K562 (cell line): ENCODE measurements at regions not wholly inside any gene's neighbourhood (a gene's known extent, or its start where the extent isn't known, plus 50 kb on each side); places are given as distances from the start of the nearest gene placed in this dataset.

Experiments
- ATAC-seq: fragments of 200-7000 bp; cut with Tn5 transposase; 3 replicates; pipeline ENCODE4 v1.9.1; 2020; ENCODE audit warnings: moderate library complexity
- BruUV-seq: library from RNA; stranded (reverse); fragments of 400-500 nt; replicated peaks from 2 replicates; lab custom pipeline; 2021; lab: Mats Ljungman, UMichigan
- CTCF ChIA-PET: fragments of 300-600 bp; formaldehyde crosslinking; extraction: SDS; loops from one replicate; lab custom pipeline; 2021; ENCODE audit warnings: low intra/inter-chr PET ratio; lab: Yijun Ruan, JAX
- POLR2A ChIA-PET: fragments of 300-600, 350-650 bp; sonication (Branson Sonifier 250); formaldehyde crosslinking; extraction: SDS; loops from one replicate; lab custom pipeline; 2021; ENCODE audit warnings: antibody characterized with exemption, inconsistent platforms; lab: Yijun Ruan, JAX
- DNase-seq, 4 experiments: peaks; one replicate each; pipeline versions ENCODE4 v3.0.0 to v3.0.0-alpha.2; 2011 to 2018; ENCODE audit warnings: low spot score in 3 of 4, mixed read lengths in 3 of 4; ENCODE audit errors: extremely low read depth in 1 of 4
- FAIRE-seq: peaks from 2 replicates; lab custom pipeline; 2011; peaks lifted over from hg19 to GRCh38; lab: Jason Lieb, UNC
- H2AFZ ChIP-seq: 2 replicates; pipeline ENCODE4 v1.6.0; 2011; ENCODE audit warnings: low read depth, low read length, control low read depth, inconsistent platforms
- H3K27ac ChIP-seq: fragments of 200-600 bp; 3 replicates; pipeline ENCODE4 v1.8.0; 2011; ENCODE audit warnings: low read depth, mild to moderate bottlenecking, control low read depth, inconsistent platforms, low read length, moderate library complexity, mixed read lengths; ENCODE audit errors: extremely low read depth
- H3K27me3 ChIP-seq, 2 experiments: fragments of 300-600 bp in 1 of 2; 2 replicates in 1 of 2; 3 replicates in 1 of 2; pipeline versions ENCODE4 v1.6.0 to v1.8.0; 2011; ENCODE audit warnings: inconsistent platforms in 2 of 2, low read length in 2 of 2, mild to moderate bottlenecking in 1 of 2, mixed read lengths in 1 of 2, moderate library complexity in 1 of 2; ENCODE audit not compliant: control insufficient read depth in 2 of 2, insufficient read depth in 2 of 2
- H3K36me3 ChIP-seq: fragments of 300-600 bp; 3 replicates; pipeline ENCODE4 v1.8.0; 2011; ENCODE audit warnings: mild to moderate bottlenecking, low read length, inconsistent platforms; ENCODE audit not compliant: control insufficient read depth, insufficient read depth
- H3K4me1 ChIP-seq, 2 experiments: fragments of 200-600 bp in 1 of 2; replicated peaks in 1 of 2; 2 replicates in 1 of 2; 3 replicates in 1 of 2; pipeline versions ENCODE4 v1.5.1 to v1.8.0; 2011; ENCODE audit warnings: inconsistent platforms in 2 of 2, low read length in 2 of 2, mild to moderate bottlenecking in 1 of 2, mixed read lengths in 1 of 2, moderate library complexity in 1 of 2; ENCODE audit not compliant: control insufficient read depth in 2 of 2, insufficient read depth in 2 of 2
- H3K4me2 ChIP-seq: 2 replicates; pipeline ENCODE4 v1.6.1; 2011; ENCODE audit warnings: low read length, control low read depth, inconsistent platforms, mixed read lengths; ENCODE audit not compliant: insufficient read depth
- H3K4me3 ChIP-seq: fragments of 200-600 bp; sonication (generic), shearing (Covaris generic); 2 replicates; pipeline ENCODE4 v1.5.1; 2016; ENCODE audit warnings: control low read depth, inconsistent platforms
- H3K79me2 ChIP-seq: fragments of 200-600 bp; 3 replicates; pipeline ENCODE4 v1.8.0; 2011; ENCODE audit warnings: low read length, inconsistent platforms; ENCODE audit not compliant: control insufficient read depth, insufficient read depth
- H3K9ac ChIP-seq, 2 experiments: 2 replicates each; pipeline versions ENCODE4 v1.6.0 to v1.6.1; 2011; ENCODE audit warnings: low read depth in 2 of 2, low read length in 2 of 2, control low read depth in 1 of 2, inconsistent platforms in 1 of 2, mild to moderate bottlenecking in 1 of 2, mixed read lengths in 1 of 2; ENCODE audit not compliant: insufficient read depth in 1 of 2
- H3K9me1 ChIP-seq: one replicate; pipeline ENCODE4 v1.6.0; 2011; ENCODE audit warnings: inconsistent platforms, mild to moderate bottlenecking, low read length, moderate library complexity; ENCODE audit not compliant: control insufficient read depth, insufficient read depth
- H3K9me3 ChIP-seq: replicated peaks from 2 replicates; pipeline ENCODE4 v1.5.1; 2011; ENCODE audit warnings: low read depth, low read length, inconsistent platforms; ENCODE audit not compliant: control insufficient read depth, insufficient read depth
- H4K20me1 ChIP-seq: replicated peaks from 2 replicates; pipeline ENCODE4 v1.6.1; 2011; ENCODE audit warnings: low read length, inconsistent platforms, mixed read lengths; ENCODE audit not compliant: control insufficient read depth, insufficient read depth
- HMG20A ChIP-seq: fragments of 450-650 bp; formaldehyde crosslinking; conservative IDR thresholded peaks from 2 replicates; pipeline ENCODE4 v1.4.0; 2020; ENCODE audit warnings: mild to moderate bottlenecking, mixed read lengths
- MXD1 ChIP-seq: fragments of 250-450 bp; sonication (Bioruptor Pico); IDR thresholded peaks from 2 replicates; pipeline ENCODE4 v1.8.0; 2021; ENCODE audit warnings: borderline replicate concordance, mild to moderate bottlenecking, moderate library complexity; ENCODE audit not compliant: poor library complexity, severe bottlenecking
- PML ChIP-seq: IDR thresholded peaks from 2 replicates; pipeline ENCODE4 v1.6.1; 2012; ENCODE audit warnings: low read length, inconsistent platforms
- TCFL5 ChIP-seq: fragments of 250-450 bp; sonication (Bioruptor Pico); conservative IDR thresholded peaks from 2 replicates; pipeline ENCODE4 v1.6.1; 2021; ENCODE audit warnings: mild to moderate bottlenecking, moderate library complexity, matching md5 sums
- THAP7 ChIP-seq: fragments of 250-450 bp; sonication (Bioruptor Pico); IDR thresholded peaks from 2 replicates; pipeline ENCODE4 v1.5.0; 2021
- ZNF232 ChIP-seq: sonication (generic); formaldehyde crosslinking; IDR thresholded peaks from 2 replicates; pipeline ENCODE4 v1.8.0; 2022; ENCODE audit warnings: mild to moderate bottlenecking, missing genetic modification reagents
- ZSCAN32 ChIP-seq: fragments of 450-650 bp; formaldehyde crosslinking; IDR thresholded peaks from 2 replicates; pipeline ENCODE4 v1.4.0; 2020; ENCODE audit warnings: mild to moderate bottlenecking, moderate library complexity
- WGBS: fragments of 100-300 bp; shearing (Covaris generic); methylation state at CpG from one replicate; pipeline ENCODE4 v1.1.6; 2016; ENCODE audit warnings: low coverage, mixed read lengths; ENCODE audit not compliant: insufficient coverage; ENCODE audit errors: missing lambda C conversion rate; 5-methylcytosine and 5-hydroxymethylcytosine counted together
- in situ Hi-C: fragments of 300-500 bp; cut with MboI; formaldehyde crosslinking; loops from 4 replicates; pipeline ENCODE4 v1.15.0; 2018; ENCODE audit warnings: inconsistent platforms, mixed read lengths
- intact Hi-C: fragments of 100-400 bp; cut with micrococcal nuclease; formaldehyde crosslinking; loops from 2 replicates; pipeline ENCODE4 v1.14.2; 2022
- TF ChIP-seq, protein P1 (sequence below), 2 experiments: fragments of 450-650 bp in 1 of 2; sonication (generic) in 1 of 2; formaldehyde crosslinking; conservative IDR thresholded peaks; 2 replicates each; pipeline versions ENCODE4 v1.4.0 to v1.8.1; 2020 to 2022; ENCODE audit warnings: mild to moderate bottlenecking in 1 of 2, missing genetic modification reagents in 1 of 2
- TF ChIP-seq, protein P2 (sequence below): IDR thresholded peaks from 2 replicates; pipeline ENCODE4 v1.6.1; 2014; ENCODE audit warnings: antibody characterized with exemption

- Histone ChIP-seq H3K9me1 (no peaks in the 10 kb centered on the region), H3K9ac (no peak overlapping the region), H2AFZ (no peak overlapping the region), H3K4me1 (no peaks in the 10 kb centered on the region), H3K36me3 (no peaks in the 10 kb centered on the region), H3K27ac (no peak overlapping the region), H3K79me2 (no peaks in the 10 kb centered on the region), H3K27me3 (peaks cover 11 to 13% of the 10 kb centered on the region in 2 experiments; a peak in 4 of 5 replicates), H3K4me2 (no peak overlapping the region), H3K9me3 (no peaks in the 10 kb centered on the region), H3K4me3 (no peak overlapping the region), H4K20me1 (no peaks in the 10 kb centered on the region)
- no peak for TF ChIP-seq HMG20A (CRISPR knock-in tag)
- TF ChIP-seq, protein P1, sequence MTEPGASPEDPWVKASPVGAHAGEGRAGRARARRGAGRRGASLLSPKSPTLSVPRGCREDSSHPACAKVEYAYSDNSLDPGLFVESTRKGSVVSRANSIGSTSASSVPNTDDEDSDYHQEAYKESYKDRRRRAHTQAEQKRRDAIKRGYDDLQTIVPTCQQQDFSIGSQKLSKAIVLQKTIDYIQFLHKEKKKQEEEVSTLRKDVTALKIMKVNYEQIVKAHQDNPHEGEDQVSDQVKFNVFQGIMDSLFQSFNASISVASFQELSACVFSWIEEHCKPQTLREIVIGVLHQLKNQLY (CRISPR knock-in tag; conservative IDR thresholded peaks at IDR 0.05): no peak
- TF ChIP-seq ZSCAN32 (CRISPR knock-in tag): no peak
- TF ChIP-seq, protein P2, sequence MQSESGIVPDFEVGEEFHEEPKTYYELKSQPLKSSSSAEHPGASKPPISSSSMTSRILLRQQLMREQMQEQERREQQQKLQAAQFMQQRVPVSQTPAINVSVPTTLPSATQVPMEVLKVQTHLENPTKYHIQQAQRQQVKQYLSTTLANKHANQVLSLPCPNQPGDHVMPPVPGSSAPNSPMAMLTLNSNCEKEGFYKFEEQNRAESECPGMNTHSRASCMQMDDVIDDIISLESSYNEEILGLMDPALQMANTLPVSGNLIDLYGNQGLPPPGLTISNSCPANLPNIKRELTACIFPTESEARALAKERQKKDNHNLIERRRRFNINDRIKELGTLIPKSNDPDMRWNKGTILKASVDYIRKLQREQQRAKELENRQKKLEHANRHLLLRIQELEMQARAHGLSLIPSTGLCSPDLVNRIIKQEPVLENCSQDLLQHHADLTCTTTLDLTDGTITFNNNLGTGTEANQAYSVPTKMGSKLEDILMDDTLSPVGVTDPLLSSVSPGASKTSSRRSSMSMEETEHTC: no peak
- TF ChIP-seq TCFL5 (CRISPR knock-in tag): no peak
- no peak for TF ChIP-seq MXD1 (CRISPR knock-in tag)
- TF ChIP-seq THAP7 (CRISPR knock-in tag): no peak
- no peak for TF ChIP-seq PML
- TF ChIP-seq ZNF232 (CRISPR knock-in tag): no peak
- FAIRE-seq (no peak), DNase-seq (no peak), ATAC-seq (no peak)
- 0% methylated on average over 7 of the region's 7 CpGs for WGBS
- ChIA-PET CTCF (no interaction called here), POLR2A (no interaction called here)
- intact Hi-C loops (no loop called here), in situ Hi-C loops (no loop called here)
- BruUV-seq: no TSS peak
Observed at GRCh38 chr5:66276986-66277385, 132.9 kb downstream of the SREK1 start.
